GM23338 (cell line): ENCODE measurements at regions not wholly inside any gene's neighbourhood (a gene's known extent, or its start where the extent isn't known, plus 50 kb on each side); places are given as distances from the start of the nearest gene placed in this dataset.
A peak's percentile ranks its signal among the peaks of the same experiment; 100 is the strongest.

ENCODE experiments used
- ATAC-seq: fragments of 200-7000 bp; cut with Tn5 transposase; 3 replicates; pipeline ENCODE4 v1.9.1; 2020
- DNase-seq: peaks from one replicate; pipeline ENCODE4 v3.0.0-alpha.2; 2015; ENCODE audit warnings: low spot score
- H2AFZ ChIP-seq: fragments of 200-600 bp; sonication (generic); 2 replicates; pipeline ENCODE4 v1.8.0; 2016; ENCODE audit warnings: antibody characterized with exemption, mild to moderate bottlenecking, moderate library complexity
- H3F3A ChIP-seq: fragments of 200-600 bp; sonication (generic); replicated peaks from 2 replicates; pipeline ENCODE4 v1.8.0; 2017; ENCODE audit warnings: antibody characterized with exemption, mixed run types, low read depth
- H3K27ac ChIP-seq: fragments of 200-600 bp; sonication (generic); 2 replicates; pipeline ENCODE4 v1.6.1; 2016; ENCODE audit warnings: low read depth
- H3K27me3 ChIP-seq: fragments of 200-600 bp; sonication (generic); 2 replicates; pipeline ENCODE4 v1.8.0; 2016; ENCODE audit warnings: mild to moderate bottlenecking, mixed run types, moderate library complexity; ENCODE audit not compliant: insufficient read depth
- H3K36me3 ChIP-seq: fragments of 200-600 bp; sonication (generic); 2 replicates; pipeline ENCODE4 v1.8.0; 2016; ENCODE audit warnings: mild to moderate bottlenecking; ENCODE audit not compliant: insufficient read depth
- H3K4me1 ChIP-seq: fragments of 200-600 bp; sonication (generic); 2 replicates; pipeline ENCODE4 v1.8.0; 2016; ENCODE audit warnings: mild to moderate bottlenecking, moderate library complexity; ENCODE audit not compliant: insufficient read depth
- H3K4me2 ChIP-seq: fragments of 200-600 bp; sonication (generic); 2 replicates; pipeline ENCODE4 v1.7.1; 2017; ENCODE audit warnings: mixed run types
- H3K4me3 ChIP-seq: fragments of 200-600 bp; sonication (generic); 2 replicates; pipeline ENCODE4 v1.6.1; 2016; ENCODE audit warnings: mixed run types
- H3K79me2 ChIP-seq: fragments of 200-600 bp; sonication (generic); replicated peaks from 2 replicates; pipeline ENCODE4 v1.8.0; 2017; ENCODE audit warnings: mild to moderate bottlenecking; ENCODE audit not compliant: insufficient read depth
- H3K9me2 ChIP-seq: fragments of 200-600 bp; sonication (generic); 2 replicates; pipeline ENCODE4 v1.8.0; 2017; ENCODE audit not compliant: insufficient read depth
- H4K20me1 ChIP-seq: fragments of 200-600 bp; sonication (generic); replicated peaks from 2 replicates; pipeline ENCODE4 v1.8.0; 2017; ENCODE audit warnings: mild to moderate bottlenecking; ENCODE audit not compliant: insufficient read depth
- H3K27ac Mint-ChIP-seq: 2 replicates; pipeline ENCODE4 v1.8.0; 2020; ENCODE audit warnings: inconsistent platforms, mild to moderate bottlenecking, moderate library complexity, mixed read lengths
- H3K27me3 Mint-ChIP-seq: 3 replicates; pipeline ENCODE4 v1.8.0; 2022; ENCODE audit warnings: low read depth, mild to moderate bottlenecking, moderate library complexity, mixed read lengths, inconsistent platforms; ENCODE audit not compliant: insufficient read depth, poor library complexity
- H3K36me3 Mint-ChIP-seq: 3 replicates; pipeline ENCODE4 v1.8.0; 2021; ENCODE audit warnings: low read depth, mild to moderate bottlenecking, inconsistent platforms, moderate library complexity, mixed read lengths
- H3K4me1 Mint-ChIP-seq: 3 replicates; pipeline ENCODE4 v1.8.0; 2020; ENCODE audit warnings: mild to moderate bottlenecking, inconsistent platforms, mixed read lengths
- H3K4me3 Mint-ChIP-seq: 3 replicates; pipeline ENCODE4 v1.8.0; 2021; ENCODE audit warnings: moderate library complexity, mild to moderate bottlenecking, inconsistent platforms, mixed read lengths
- H3K9me3 Mint-ChIP-seq: 3 replicates; pipeline ENCODE4 v1.8.0; 2020; ENCODE audit warnings: moderate library complexity, mild to moderate bottlenecking, inconsistent platforms, mixed read lengths
- JUNB ChIP-seq: IDR thresholded peaks from one replicate; pipeline ENCODE4 v1.6.1; 2016; ENCODE audit warnings: antibody characterized with exemption; ENCODE audit not compliant: unreplicated experiment
- POLR2AphosphoS5 ChIP-seq: IDR thresholded peaks from 2 replicates; pipeline ENCODE4 v1.6.1; 2016; ENCODE audit warnings: antibody characterized with exemption, low read depth
- ZNF114 ChIP-seq: fragments of 250-450 bp; sonication (Bioruptor Pico); IDR thresholded peaks from 2 replicates; pipeline ENCODE4 v1.5.0; 2020; ENCODE audit warnings: mild to moderate bottlenecking, moderate library complexity
- ZNF331 ChIP-seq: fragments of 250-450 bp; sonication (Bioruptor Pico); IDR thresholded peaks from 2 replicates; pipeline ENCODE4 v1.5.0; 2020; ENCODE audit warnings: low read depth, mild to moderate bottlenecking, moderate library complexity
- TF ChIP-seq, protein P1 (sequence below): fragments of 250-450 bp; sonication (Bioruptor Pico); IDR thresholded peaks from 2 replicates; pipeline ENCODE4 v1.5.0; 2020; ENCODE audit warnings: mild to moderate bottlenecking, moderate library complexity

DNA sequence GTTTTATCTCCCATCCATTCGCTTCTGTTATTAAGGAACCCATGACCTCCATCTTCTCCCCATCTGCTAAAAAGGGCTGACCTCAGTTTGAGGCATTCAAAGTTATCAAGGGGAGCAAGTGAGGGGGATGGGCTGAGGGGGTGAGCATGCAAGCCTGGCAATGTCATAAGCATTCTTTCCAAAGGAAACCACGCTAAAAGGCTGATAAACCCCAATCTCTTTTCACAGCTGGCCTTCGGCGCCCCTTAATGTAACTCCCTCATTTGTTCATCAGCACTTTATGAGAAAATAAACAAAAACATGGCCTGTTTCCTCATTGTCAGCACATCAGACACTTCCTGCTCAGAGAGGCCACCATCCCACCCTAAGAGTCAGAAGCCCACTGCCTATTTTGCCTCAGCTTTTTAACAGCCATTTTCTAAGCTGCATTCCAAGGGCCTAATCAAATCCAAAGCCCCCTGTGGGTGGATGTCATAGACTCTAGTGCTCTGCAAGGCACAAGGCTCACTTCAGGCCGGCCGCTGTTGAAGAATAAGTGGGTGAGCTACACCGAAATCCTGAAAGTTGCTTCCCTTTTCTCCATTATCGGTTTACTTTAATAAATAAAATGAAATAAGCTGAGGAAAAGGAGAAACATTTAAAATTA, 92.0 kb upstream of the SRD5A3 start:
- no peak for TF ChIP-seq ZNF331 (CRISPR knock-in tag)
- TF ChIP-seq, protein P1, sequence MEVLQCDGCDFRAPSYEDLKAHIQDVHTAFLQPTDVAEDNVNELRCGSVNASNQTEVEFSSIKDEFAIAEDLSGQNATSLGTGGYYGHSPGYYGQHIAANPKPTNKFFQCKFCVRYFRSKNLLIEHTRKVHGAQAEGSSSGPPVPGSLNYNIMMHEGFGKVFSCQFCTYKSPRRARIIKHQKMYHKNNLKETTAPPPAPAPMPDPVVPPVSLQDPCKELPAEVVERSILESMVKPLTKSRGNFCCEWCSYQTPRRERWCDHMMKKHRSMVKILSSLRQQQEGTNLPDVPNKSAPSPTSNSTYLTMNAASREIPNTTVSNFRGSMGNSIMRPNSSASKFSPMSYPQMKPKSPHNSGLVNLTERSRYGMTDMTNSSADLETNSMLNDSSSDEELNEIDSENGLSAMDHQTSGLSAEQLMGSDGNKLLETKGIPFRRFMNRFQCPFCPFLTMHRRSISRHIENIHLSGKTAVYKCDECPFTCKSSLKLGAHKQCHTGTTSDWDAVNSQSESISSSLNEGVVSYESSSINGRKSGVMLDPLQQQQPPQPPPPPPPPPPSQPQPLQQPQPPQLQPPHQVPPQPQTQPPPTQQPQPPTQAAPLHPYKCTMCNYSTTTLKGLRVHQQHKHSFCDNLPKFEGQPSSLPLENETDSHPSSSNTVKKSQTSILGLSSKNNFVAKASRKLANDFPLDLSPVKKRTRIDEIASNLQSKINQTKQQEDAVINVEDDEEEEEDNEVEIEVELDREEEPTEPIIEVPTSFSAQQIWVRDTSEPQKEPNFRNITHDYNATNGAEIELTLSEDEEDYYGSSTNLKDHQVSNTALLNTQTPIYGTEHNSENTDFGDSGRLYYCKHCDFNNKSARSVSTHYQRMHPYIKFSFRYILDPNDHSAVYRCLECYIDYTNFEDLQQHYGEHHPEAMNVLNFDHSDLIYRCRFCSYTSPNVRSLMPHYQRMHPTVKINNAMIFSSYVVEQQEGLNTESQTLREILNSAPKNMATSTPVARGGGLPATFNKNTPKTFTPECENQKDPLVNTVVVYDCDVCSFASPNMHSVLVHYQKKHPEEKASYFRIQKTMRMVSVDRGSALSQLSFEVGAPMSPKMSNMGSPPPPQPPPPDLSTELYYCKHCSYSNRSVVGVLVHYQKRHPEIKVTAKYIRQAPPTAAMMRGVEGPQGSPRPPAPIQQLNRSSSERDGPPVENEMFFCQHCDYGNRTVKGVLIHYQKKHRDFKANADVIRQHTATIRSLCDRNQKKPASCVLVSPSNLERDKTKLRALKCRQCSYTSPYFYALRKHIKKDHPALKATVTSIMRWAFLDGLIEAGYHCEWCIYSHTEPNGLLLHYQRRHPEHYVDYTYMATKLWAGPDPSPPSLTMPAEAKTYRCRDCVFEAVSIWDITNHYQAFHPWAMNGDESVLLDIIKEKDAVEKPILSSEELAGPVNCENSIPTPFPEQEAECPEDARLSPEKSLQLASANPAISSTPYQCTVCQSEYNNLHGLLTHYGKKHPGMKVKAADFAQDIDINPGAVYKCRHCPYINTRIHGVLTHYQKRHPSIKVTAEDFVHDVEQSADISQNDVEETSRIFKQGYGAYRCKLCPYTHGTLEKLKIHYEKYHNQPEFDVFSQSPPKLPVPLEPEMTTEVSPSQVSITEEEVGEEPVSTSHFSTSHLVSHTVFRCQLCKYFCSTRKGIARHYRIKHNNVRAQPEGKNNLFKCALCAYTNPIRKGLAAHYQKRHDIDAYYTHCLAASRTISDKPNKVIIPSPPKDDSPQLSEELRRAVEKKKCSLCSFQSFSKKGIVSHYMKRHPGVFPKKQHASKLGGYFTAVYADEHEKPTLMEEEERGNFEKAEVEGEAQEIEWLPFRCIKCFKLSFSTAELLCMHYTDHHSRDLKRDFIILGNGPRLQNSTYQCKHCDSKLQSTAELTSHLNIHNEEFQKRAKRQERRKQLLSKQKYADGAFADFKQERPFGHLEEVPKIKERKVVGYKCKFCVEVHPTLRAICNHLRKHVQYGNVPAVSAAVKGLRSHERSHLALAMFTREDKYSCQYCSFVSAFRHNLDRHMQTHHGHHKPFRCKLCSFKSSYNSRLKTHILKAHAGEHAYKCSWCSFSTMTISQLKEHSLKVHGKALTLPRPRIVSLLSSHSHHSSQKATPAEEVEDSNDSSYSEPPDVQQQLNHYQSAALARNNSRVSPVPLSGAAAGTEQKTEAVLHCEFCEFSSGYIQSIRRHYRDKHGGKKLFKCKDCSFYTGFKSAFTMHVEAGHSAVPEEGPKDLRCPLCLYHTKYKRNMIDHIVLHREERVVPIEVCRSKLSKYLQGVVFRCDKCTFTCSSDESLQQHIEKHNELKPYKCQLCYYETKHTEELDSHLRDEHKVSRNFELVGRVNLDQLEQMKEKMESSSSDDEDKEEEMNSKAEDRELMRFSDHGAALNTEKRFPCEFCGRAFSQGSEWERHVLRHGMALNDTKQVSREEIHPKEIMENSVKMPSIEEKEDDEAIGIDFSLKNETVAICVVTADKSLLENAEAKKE (CRISPR knock-in tag): no peak
- no peak for TF ChIP-seq POLR2AphosphoS5
- TF ChIP-seq ZNF114 (CRISPR knock-in tag): no peak
- no peaks in the 10 kb centered on the region for H3K9me3 Mint-ChIP-seq
- no peaks in the 10 kb centered on the region for H3K36me3 Mint-ChIP-seq
- Histone ChIP-seq H3K27me3 (no peaks in the 10 kb centered on the region), H3K36me3 (no peaks in the 10 kb centered on the region), H4K20me1 (no peaks in the 10 kb centered on the region), H3K4me3 (no peak overlapping the region), H3K79me2 (no peaks in the 10 kb centered on the region), H3K9me2 (no peaks in the 10 kb centered on the region), H3K4me1 (peaks cover 18% of the 10 kb centered on the region), H3K27ac (no peak overlapping the region), H2AFZ (peak overlapping the region; percentile 76), H3F3A (no peaks in the 10 kb centered on the region), H3K4me2 (0 out of 2 replicates have a peak overlapping the region, but pooled peaks have one; percentile 7)
- H3K27me3 Mint-ChIP-seq: peaks cover 2% of the 10 kb centered on the region
- ATAC-seq (peak; percentile 65), DNase-seq (peak; percentile 43)
- no peak overlapping the region for H3K4me3 Mint-ChIP-seq
- peaks cover 25% of the 10 kb centered on the region for H3K4me1 Mint-ChIP-seq
- H3K27ac Mint-ChIP-seq: no peak overlapping the region

DNA sequence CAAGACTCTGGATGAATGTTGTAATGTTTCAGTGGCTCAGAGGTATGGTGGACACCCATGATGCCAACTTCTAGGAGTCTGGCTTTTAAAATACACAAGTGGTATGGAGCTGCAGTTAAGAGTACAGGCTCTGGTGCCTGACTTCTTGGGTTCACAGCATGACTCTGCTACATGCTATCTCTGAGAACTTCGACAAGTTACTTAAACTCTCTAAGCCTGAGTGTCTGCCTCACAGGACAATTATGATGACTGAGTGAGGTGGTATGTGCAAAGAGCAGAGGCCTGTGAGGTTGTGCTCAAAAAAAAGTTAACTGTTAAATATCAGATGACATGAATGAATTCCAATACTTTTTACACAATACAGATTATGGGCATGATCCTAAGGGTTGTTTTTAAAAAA, 90.9 kb upstream of the SRD5A3 start:
- peaks cover 18% of the 10 kb centered on the region for H3K4me1 ChIP-seq
- peak overlapping the region; percentile 33; the same call in 1 of the 2 replicates for H2AFZ ChIP-seq
- H4K20me1 ChIP-seq: no peaks in the 10 kb centered on the region
- H3K4me3 Mint-ChIP-seq: no peak overlapping the region
- no peak overlapping the region for H3K27ac Mint-ChIP-seq
- H3K9me2 ChIP-seq: no peaks in the 10 kb centered on the region
- no peaks in the 10 kb centered on the region for H3K9me3 Mint-ChIP-seq
- H3K27me3 Mint-ChIP-seq: peaks cover 2% of the 10 kb centered on the region
- no peaks in the 10 kb centered on the region for H3K79me2 ChIP-seq
- ATAC-seq (no peak), DNase-seq (no peak)
- no peaks in the 10 kb centered on the region for H3F3A ChIP-seq
- no peaks in the 10 kb centered on the region for H3K27me3 ChIP-seq
- H3K4me3 ChIP-seq: no peak overlapping the region
- H3K36me3 ChIP-seq: no peaks in the 10 kb centered on the region
- H3K4me2 ChIP-seq: no peak overlapping the region
- H3K27ac ChIP-seq: no peak overlapping the region
- H3K36me3 Mint-ChIP-seq: no peaks in the 10 kb centered on the region
- peaks cover 29% of the 10 kb centered on the region for H3K4me1 Mint-ChIP-seq
- TF ChIP-seq JUNB: no peak
- TF ChIP-seq, protein P1 (CRISPR knock-in tag): no peak
